Keratinocyte (primary cell): ENCODE measurements at regions not wholly inside any gene's neighbourhood (a gene's known extent, or its start where the extent isn't known, plus 50 kb on each side); places are given as distances from the start of the nearest gene placed in this dataset.

Experiments used
- DNase-seq: peaks from one replicate; pipeline ENCODE4 v3.0.0-alpha.2; 2011; ENCODE audit warnings: low read depth, missing footprints, low spot score
- FAIRE-seq: peaks from 2 replicates; lab custom pipeline; 2011; peaks lifted over from hg19 to GRCh38; lab: Jason Lieb, UNC
- H2AFZ ChIP-seq: 2 replicates; pipeline ENCODE4 v1.6.0; 2012; ENCODE audit warnings: low read length, control low read depth, inconsistent platforms; ENCODE audit not compliant: control insufficient read depth
- H3K27ac ChIP-seq: 2 replicates; pipeline ENCODE4 v1.5.1; 2011; ENCODE audit warnings: low read length; ENCODE audit not compliant: control insufficient read depth, insufficient read depth
- H3K27me3 ChIP-seq: 3 replicates; pipeline ENCODE4 v1.6.0; 2011; ENCODE audit warnings: low read length; ENCODE audit not compliant: control insufficient read depth, insufficient read depth; ENCODE audit errors: extremely low read depth
- H3K36me3 ChIP-seq, 2 experiments: 2 replicates in 1 of 2; 3 replicates in 1 of 2; pipeline ENCODE4 v1.5.1; 2011; ENCODE audit warnings: low read length in 2 of 2, mild to moderate bottlenecking in 1 of 2; ENCODE audit not compliant: control insufficient read depth in 2 of 2, insufficient read depth in 2 of 2; ENCODE audit errors: extremely low read depth in 1 of 2
- H3K4me1 ChIP-seq: 3 replicates; pipeline ENCODE4 v1.5.1; 2011; ENCODE audit warnings: low read length; ENCODE audit not compliant: control insufficient read depth, insufficient read depth; ENCODE audit errors: extremely low read depth
- H3K4me2 ChIP-seq: 3 replicates; pipeline ENCODE4 v1.6.0; 2011; ENCODE audit warnings: low read depth, low read length; ENCODE audit not compliant: control insufficient read depth, insufficient read depth; ENCODE audit errors: extremely low read depth
- H3K4me3 ChIP-seq, 3 experiments: fragments of 200-600 bp in 1 of 3; sonication (generic) in 1 of 3; 2 replicates in 2 of 3; 3 replicates in 1 of 3; pipeline ENCODE4 v1.5.1; 2011 to 2016; ENCODE audit warnings: low read length in 3 of 3, mild to moderate bottlenecking in 3 of 3, control low read depth in 2 of 3, inconsistent platforms in 1 of 3, low read depth in 1 of 3, mixed read lengths in 1 of 3, mixed run types in 1 of 3, moderate library complexity in 1 of 3; ENCODE audit not compliant: control insufficient read depth in 2 of 3, insufficient read depth in 2 of 3; ENCODE audit errors: extremely low read depth in 1 of 3
- H3K79me2 ChIP-seq: 2 replicates; pipeline ENCODE4 v1.6.0; 2012; ENCODE audit warnings: low read length; ENCODE audit not compliant: control insufficient read depth, insufficient read depth
- H3K9ac ChIP-seq: 3 replicates; pipeline ENCODE4 v1.6.0; 2011; ENCODE audit warnings: low read length; ENCODE audit not compliant: control insufficient read depth, insufficient read depth; ENCODE audit errors: extremely low read depth
- H3K9me1 ChIP-seq: 3 replicates; pipeline ENCODE4 v1.6.0; 2011; ENCODE audit warnings: low read length; ENCODE audit not compliant: control insufficient read depth, insufficient read depth; ENCODE audit errors: extremely low read depth
- H3K9me3 ChIP-seq: 2 replicates; pipeline ENCODE4 v1.5.1; 2012; ENCODE audit warnings: low read depth, low read length; ENCODE audit not compliant: control insufficient read depth
- H4K20me1 ChIP-seq: 3 replicates; pipeline ENCODE4 v1.6.0; 2011; ENCODE audit warnings: low read length; ENCODE audit not compliant: control insufficient read depth, insufficient read depth; ENCODE audit errors: extremely low read depth
- CTCF ChIP-seq, 3 experiments: IDR thresholded peaks in 1 of 3; conservative IDR thresholded peaks in 1 of 3; optimal IDR thresholded peaks in 1 of 3; 2 replicates in 2 of 3; 3 replicates in 1 of 3; pipeline versions ENCODE3 to v1.5.1; 2011; ENCODE audit warnings: low read length in 3 of 3, mild to moderate bottlenecking in 3 of 3, moderate library complexity in 2 of 3, control low read depth in 1 of 3, inconsistent platforms in 1 of 3; ENCODE audit not compliant: insufficient read depth in 2 of 3; ENCODE audit errors: extremely low read depth in 1 of 3
- EZH2 ChIP-seq: IDR thresholded peaks from one replicate; pipeline ENCODE4 v1.6.1; 2012; ENCODE audit warnings: inconsistent platforms, mild to moderate bottlenecking, low read length, moderate library complexity
- dilution Hi-C: fragments of 300-500 bp; cut with MboI; formaldehyde crosslinking; loops from one replicate; pipeline ENCODE4 v1.7.0; 2020; ENCODE audit warnings: low sequenced_read_pairs; ENCODE audit not compliant: extremely low pct_ligation_motif_present

GRCh38 chr5:142447887-142448286 lies 123.1 kb upstream of the SPRY4 start:
- FAIRE-seq: no peak
- Histone ChIP-seq H3K4me1 (peaks cover 15% of the 10 kb centered on the region), H3K4me3 (no peak overlapping the region), H4K20me1 (no peaks in the 10 kb centered on the region), H3K27me3 (no peaks in the 10 kb centered on the region), H3K36me3 (no peaks in the 10 kb centered on the region), H3K9me3 (no peaks in the 10 kb centered on the region), H3K9ac (no peak overlapping the region), H3K27ac (no peak overlapping the region), H3K79me2 (no peaks in the 10 kb centered on the region), H2AFZ (no peak overlapping the region), H3K4me2 (no peak overlapping the region), H3K9me1 (no peaks in the 10 kb centered on the region)
- DNase-seq: no peak
- TF ChIP-seq EZH2 (no peak), CTCF (optimal IDR thresholded peaks at IDR 0.05 in 1 of 3, IDR thresholded peaks at IDR 0.05 in 1 of 3, conservative IDR thresholded peaks at IDR 0.05 in 1 of 3; ENCODE audit: extremely low read depth in 1 of 3, insufficient read depth in 2 of 3, low read length in 3 of 3) (no peak)
- dilution Hi-C loops: no loop called here

DNA sequence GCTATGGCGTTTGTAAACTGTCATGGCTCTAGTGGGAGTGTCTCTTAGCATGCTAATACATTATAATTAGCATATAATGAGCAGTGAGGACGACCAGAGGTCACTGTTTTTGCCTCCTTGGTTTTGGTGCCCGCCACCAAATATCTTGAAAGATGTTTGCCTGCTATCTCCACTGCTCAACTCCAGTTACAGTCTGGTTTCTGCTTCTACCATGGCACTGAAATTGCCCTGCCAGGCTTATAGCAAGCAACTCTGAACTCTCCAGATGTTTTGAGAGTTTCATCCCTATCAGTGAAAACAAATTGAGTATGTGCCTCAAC lies 122.1 kb upstream of the SPRY4 start:
- H3K27ac ChIP-seq: no peak overlapping the region
- no peak overlapping the region for H3K9ac ChIP-seq
- dilution Hi-C loops: no loop called here

More for the DNA sequence above, 122.1 kb upstream of the SPRY4 start:
- no peaks in the 10 kb centered on the region for H3K9me3 ChIP-seq
- peaks cover 15% of the 10 kb centered on the region for H3K4me1 ChIP-seq
- H4K20me1 ChIP-seq: no peaks in the 10 kb centered on the region
- DNase-seq: no peak
- H3K79me2 ChIP-seq: no peaks in the 10 kb centered on the region
- no peak for FAIRE-seq
- no peaks in the 10 kb centered on the region for H3K9me1 ChIP-seq
- no peak overlapping the region for H3K4me2 ChIP-seq
- no peak overlapping the region for H2AFZ ChIP-seq
- no peak overlapping the region for H3K4me3 ChIP-seq
- H3K27me3 ChIP-seq: no peaks in the 10 kb centered on the region
- no peaks in the 10 kb centered on the region for H3K36me3 ChIP-seq
- TF ChIP-seq EZH2 (no peak), CTCF (optimal IDR thresholded peaks at IDR 0.05 in 1 of 3, IDR thresholded peaks at IDR 0.05 in 1 of 3, conservative IDR thresholded peaks at IDR 0.05 in 1 of 3; ENCODE audit: extremely low read depth in 1 of 3, insufficient read depth in 2 of 3, low read length in 3 of 3) (no peak)
